ENCODE measurements at regions not wholly inside any gene's neighbourhood (a gene's known extent, or its start where the extent isn't known, plus 50 kb on each side); places are given as distances from the start of the nearest gene placed in this dataset.

DNA sequence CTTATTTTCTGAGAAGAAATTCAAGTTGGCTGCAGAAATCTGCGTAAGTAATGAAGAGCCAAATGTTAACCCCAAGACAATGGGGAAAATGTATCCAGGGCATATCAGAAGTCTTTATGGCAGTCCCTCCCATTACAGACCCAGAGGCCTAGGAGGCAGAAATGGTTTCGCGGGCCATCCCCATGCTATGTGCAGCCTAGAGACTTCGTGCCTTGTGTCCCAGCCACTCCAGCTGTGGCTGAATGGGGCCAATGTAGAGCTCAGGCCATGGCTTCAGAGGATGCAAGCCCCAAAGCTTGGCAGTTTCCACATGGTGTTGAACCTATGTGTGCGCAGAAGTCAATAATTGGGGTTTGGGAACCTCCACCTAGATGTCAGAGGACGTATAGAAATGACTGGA lies 131.9 kb downstream of the GPR37 start:
- Histone ChIP-seq H3K27me3 (ENCODE audit: control insufficient read depth in 2 of 2, insufficient read depth in 2 of 2, low read length in 2 of 2) (no peaks in the 10 kb centered on the region), H3K9me3 (replicated peaks; ENCODE audit: control insufficient read depth, insufficient read depth, low read depth, low read length) (no peaks in the 10 kb centered on the region; the same call in 1 of the 2 replicates), H3K9me1 (ENCODE audit: control insufficient read depth, insufficient read depth, low read length) (no peaks in the 10 kb centered on the region), H3K4me3 (no peak overlapping the region), H4K20me1 (replicated peaks; ENCODE audit: control insufficient read depth, insufficient read depth, low read length) (no peaks in the 10 kb centered on the region), H3K4me1 (replicated peaks in 1 of 2; ENCODE audit: control insufficient read depth in 2 of 2, insufficient read depth in 2 of 2, low read length in 2 of 2) (no peaks in the 10 kb centered on the region), H3K36me3 (ENCODE audit: control insufficient read depth, insufficient read depth, low read length) (no peaks in the 10 kb centered on the region), H3K79me2 (ENCODE audit: control insufficient read depth, insufficient read depth, low read length) (no peaks in the 10 kb centered on the region), H2AFZ (ENCODE audit: low read depth, low read length) (no peak overlapping the region), H3K27ac (ENCODE audit: extremely low read depth, low read depth, low read length) (no peak overlapping the region), H3K9ac (ENCODE audit: insufficient read depth in 1 of 2, low read depth in 2 of 2, low read length in 2 of 2) (no peak overlapping the region), H3K4me2 (ENCODE audit: insufficient read depth, low read length) (no peak overlapping the region)
- FAIRE-seq (no peak), ATAC-seq (no peak), DNase-seq (ENCODE audit: extremely low read depth in 1 of 4, low spot score in 3 of 4) (no peak)
- no TSS peak for BruUV-seq (replicated peaks)
- under 1% methylated on average over 6 of the region's 6 CpGs for WGBS (ENCODE audit: insufficient coverage, low coverage, missing lambda C conversion rate)
- intact Hi-C loops (cut with micrococcal nuclease) (loop anchor here (10.0 kb wide), 1 partner anchor 601 kb away; no protein-coding TSS in a partner anchor), in situ Hi-C loops (cut with MboI) (no loop called here)
- ChIA-PET CTCF (ENCODE audit: low intra/inter-chr PET ratio) (no interaction called here), POLR2A (no interaction called here)
- no peak for TF ChIP-seq SAFB (IDR thresholded peaks at IDR 0.05; ENCODE audit: borderline replicate concordance, low read depth, low read length)
- no peak for TF ChIP-seq TOE1 (IDR thresholded peaks at IDR 0.05; ENCODE audit: borderline replicate concordance)
- no peak for TF ChIP-seq TOE1 (CRISPR knock-in tag; IDR thresholded peaks at IDR 0.05; ENCODE audit: borderline replicate concordance, low read depth)
- no peak for TF ChIP-seq JUNB (CRISPR knock-in tag; conservative IDR thresholded peaks at IDR 0.05)

DNA sequence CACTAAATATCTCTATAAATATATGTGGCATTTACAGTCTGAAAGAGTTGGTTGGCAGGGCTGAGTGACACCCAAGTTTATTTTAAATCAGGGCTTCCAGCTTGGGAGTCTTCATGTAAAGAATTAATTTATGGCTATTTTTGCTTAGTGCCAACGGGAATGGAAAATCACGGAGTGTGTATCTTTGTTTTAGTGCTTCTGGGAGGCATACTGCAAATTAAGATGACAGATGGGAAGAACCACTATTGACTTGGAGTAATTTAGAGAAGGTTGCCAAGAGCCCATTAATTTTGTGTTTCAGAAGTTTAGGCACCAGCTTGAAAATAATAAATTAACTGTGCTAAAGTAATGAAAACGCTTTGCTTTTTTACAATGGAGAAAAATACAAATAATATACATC lies 135.2 kb downstream of the GPR37 start:
- no peaks in the 10 kb centered on the region for H3K79me2 ChIP-seq (ENCODE audit: control insufficient read depth, insufficient read depth, low read length)
- H2AFZ ChIP-seq (ENCODE audit: low read depth, low read length) = no peak overlapping the region
- ATAC-seq (no peak), FAIRE-seq (no peak), DNase-seq (ENCODE audit: extremely low read depth in 1 of 4, low spot score in 3 of 4) (no peak)
- in situ Hi-C loops (cut with MboI) = no loop called here
- H3K36me3 ChIP-seq (ENCODE audit: control insufficient read depth, insufficient read depth, low read length) = no peaks in the 10 kb centered on the region
- intact Hi-C loops (cut with micrococcal nuclease) = loop anchor here (10.0 kb wide), 1 partner anchor 604 kb away; no protein-coding TSS in a partner anchor
- TF ChIP-seq SP1 (CRISPR knock-in tag; IDR thresholded peaks at IDR 0.05) (no peak), FUS (optimal IDR thresholded peaks at IDR 0.05; ENCODE audit: low read depth, low read length) (no peak), SMAD3 (CRISPR knock-in tag; conservative IDR thresholded peaks at IDR 0.05) (no peak)
- no peaks in the 10 kb centered on the region for H4K20me1 ChIP-seq (replicated peaks; ENCODE audit: control insufficient read depth, insufficient read depth, low read length)
- no peaks in the 10 kb centered on the region for H3K9me3 ChIP-seq (replicated peaks; ENCODE audit: control insufficient read depth, insufficient read depth, low read depth, low read length)
- CTCF ChIA-PET (ENCODE audit: low intra/inter-chr PET ratio) = no interaction called here
- no peaks in the 10 kb centered on the region for H3K9me1 ChIP-seq (ENCODE audit: control insufficient read depth, insufficient read depth, low read length)
- POLR2A ChIA-PET = no interaction called here
- 2% methylated on average over 3 of the region's 3 CpGs for WGBS (ENCODE audit: insufficient coverage, low coverage, missing lambda C conversion rate)
- no peak overlapping the region for H3K4me3 ChIP-seq
- no peak overlapping the region for H3K27ac ChIP-seq (ENCODE audit: extremely low read depth, low read depth, low read length)
- BruUV-seq (replicated peaks) = no TSS peak
- no peak overlapping the region for H3K9ac ChIP-seq (ENCODE audit: insufficient read depth in 1 of 2, low read depth in 2 of 2, low read length in 2 of 2)
- no peaks in the 10 kb centered on the region for H3K4me1 ChIP-seq (replicated peaks in 1 of 2; ENCODE audit: control insufficient read depth in 2 of 2, insufficient read depth in 2 of 2, low read length in 2 of 2)
- H3K4me2 ChIP-seq (ENCODE audit: insufficient read depth, low read length) = no peak overlapping the region
- H3K27me3 ChIP-seq (ENCODE audit: control insufficient read depth in 2 of 2, insufficient read depth in 2 of 2, low read length in 2 of 2) = no peaks in the 10 kb centered on the region

Measured in K562 (cell line).